ENCODE measurements at regions not wholly inside any gene's neighbourhood (a gene's known extent, or its start where the extent isn't known, plus 50 kb on each side); places are given as distances from the start of the nearest gene placed in this dataset.
"Not testable (repeated sequence)": the region's sequence is repeated elsewhere in the genome, so short reads cannot be mapped to it uniquely, and the experiment has no call there.

DNA sequence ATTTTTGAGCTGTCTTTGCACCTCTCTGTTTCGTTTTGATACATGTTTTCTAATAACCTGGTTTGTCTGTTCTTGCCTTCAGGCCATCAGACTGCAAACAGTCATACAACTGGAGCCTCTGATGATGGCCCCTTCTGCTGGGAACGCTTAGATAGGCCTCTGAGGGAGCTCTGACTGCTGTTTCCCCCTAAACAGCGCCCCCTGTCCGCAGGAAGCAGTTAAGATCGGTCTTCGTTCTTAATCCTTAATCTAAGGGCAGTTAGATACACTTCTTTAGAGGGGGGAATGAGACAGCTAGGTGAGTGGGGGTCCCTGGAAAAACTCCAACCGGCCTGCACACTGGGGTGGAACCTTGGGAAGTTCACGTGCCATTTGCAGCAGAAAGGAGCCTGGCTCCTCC is 1338.8 kb upstream of the SEL1L start:
- DNase-seq = no peak

DNA sequence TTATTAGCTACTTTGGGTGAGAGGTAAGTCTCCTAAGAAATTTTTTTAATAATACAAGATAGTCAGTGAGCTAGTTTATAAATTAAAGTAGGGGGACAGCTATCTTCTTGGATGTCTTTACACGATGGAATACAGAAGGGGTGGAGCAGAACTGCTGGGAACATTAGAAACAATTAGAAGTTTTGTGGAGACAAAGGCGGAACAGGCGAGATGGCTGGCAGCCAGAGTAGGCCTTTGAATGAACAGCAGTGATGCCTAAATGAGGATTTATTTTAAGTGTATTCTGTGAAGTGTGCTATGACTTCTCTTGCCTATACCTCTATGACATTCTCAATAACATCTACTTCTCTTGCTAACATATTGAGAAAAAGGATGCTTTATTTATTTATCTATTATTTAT is 1345.3 kb upstream of the SEL1L start:
- no peak for DNase-seq

DNA sequence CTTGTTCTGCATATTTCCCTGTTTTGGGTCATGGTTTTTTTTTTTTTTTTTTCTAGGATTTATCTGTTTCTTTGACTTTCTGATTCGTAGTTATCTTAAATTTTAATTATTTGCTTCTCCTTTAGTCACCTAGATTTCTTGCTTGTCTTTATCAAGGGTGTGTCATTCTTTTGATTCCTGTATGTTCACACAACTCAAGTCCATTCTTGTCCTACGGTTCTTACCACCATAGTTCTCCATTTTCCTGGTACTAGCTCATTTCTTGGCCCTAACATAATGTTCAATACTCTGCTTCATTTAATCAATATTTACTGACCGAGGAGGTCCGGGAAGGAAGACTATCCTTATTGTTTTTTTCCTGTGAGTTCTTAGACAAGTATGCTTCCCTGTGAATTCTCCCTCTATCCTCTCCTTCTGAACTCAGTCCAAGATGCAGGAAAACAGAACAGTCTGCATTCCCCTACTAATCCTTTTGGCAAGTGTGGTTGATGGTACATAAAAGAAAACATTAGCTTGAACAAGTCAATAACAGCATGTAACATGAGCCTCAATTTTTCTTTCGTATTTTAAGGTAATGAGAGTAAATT is 1346.4 kb upstream of the SEL1L start:
- no peak for DNase-seq

DNA sequence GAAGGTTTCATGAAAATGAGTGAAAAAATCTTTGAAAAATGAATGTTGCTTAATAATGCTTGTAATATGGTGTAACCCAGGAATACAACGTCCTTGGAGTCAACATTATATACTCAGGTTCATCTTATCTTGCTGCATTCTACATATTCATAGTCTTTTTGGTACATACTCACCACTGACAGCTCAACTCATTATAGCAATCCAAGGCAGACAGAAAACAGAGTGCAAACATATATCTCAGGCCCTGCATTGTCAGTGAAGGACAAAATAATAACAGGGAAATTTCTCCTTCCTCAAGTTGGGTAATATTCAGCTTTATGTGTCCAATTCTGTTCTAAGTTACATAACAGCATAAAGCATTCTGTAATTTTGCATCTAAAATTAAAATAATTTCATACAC is 1353.0 kb upstream of the SEL1L start:
- DNase-seq = no peak

DNA sequence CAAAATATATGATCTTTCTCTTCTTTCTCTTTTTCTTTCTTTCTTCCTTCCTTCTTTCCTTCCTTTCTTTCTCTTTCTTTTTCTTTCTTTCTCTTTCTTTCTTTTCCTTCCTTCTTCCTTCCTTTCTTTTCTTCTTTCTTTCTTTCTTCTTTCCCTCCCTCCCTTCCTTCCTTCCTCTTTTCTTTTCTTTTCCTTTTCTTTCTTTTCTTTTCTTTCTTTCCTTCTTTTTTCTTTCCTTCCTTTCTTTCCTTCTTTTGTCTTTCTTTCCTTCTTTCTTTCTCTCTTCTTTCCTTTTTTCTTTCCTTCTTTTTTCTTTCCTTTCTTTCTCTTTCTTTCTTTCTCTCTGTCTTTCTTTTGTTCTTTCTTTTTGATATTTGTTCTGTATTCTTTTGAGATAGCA is 1356.0 kb upstream of the SEL1L start:
- no peak for DNase-seq

DNA sequence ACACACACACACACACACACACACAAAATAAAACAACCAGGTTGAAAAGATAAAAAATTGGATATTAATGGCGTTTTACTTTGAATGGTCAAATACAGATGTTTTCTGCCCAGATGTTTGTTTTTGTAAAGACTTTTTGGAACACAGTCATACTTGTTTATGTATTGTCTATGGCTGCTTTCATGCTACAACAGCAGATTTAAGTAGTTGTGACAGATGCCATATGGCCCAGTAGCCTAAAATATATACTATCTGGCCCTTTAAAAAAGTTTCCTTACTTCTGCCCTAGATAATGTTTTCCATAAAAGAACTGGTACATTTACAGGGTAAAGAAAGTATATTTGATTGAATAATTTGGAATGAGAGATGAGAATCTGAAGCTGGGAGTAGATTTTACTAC is 1362.8 kb upstream of the SEL1L start:
- no peak for DNase-seq

DNA sequence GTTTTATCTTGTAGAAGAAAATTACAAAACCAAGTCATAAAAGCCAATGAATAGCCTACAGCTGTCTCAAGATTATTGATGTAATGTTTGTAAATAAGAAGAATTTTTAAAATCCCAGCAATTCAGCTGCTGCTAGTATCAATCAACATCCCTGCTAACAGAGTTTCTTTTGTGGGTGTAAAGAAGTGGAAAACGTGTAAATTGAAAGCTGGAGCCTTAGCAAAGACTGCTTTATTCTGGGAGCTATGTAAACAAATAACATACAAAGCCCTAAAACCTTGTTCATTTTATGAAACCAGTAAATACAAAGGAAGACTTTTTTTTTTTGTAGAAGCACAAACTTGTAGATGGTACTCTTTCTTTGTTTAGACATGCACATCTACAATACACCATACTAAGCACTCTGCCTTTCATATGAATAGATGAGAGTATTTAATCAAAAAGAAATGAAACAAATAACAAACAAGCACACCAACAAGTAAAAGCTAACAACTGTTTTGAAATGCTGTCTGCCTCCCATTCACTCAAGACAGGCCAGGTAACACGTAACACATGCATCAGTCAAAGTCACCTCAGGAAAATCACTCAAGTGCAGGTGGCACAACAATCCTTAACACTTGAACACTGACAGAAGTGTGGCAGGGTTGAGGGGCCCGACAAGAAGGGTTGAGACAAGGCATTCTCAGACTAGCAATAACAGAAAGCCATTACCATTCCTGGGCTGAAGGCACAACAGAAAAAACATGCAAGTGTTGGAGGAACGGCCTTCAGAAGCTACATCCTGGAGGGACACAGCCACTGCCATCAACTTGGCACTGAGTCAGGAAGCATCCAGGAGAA is 1364.0 kb upstream of the SEL1L start:
- DNase-seq = no peak

DNA sequence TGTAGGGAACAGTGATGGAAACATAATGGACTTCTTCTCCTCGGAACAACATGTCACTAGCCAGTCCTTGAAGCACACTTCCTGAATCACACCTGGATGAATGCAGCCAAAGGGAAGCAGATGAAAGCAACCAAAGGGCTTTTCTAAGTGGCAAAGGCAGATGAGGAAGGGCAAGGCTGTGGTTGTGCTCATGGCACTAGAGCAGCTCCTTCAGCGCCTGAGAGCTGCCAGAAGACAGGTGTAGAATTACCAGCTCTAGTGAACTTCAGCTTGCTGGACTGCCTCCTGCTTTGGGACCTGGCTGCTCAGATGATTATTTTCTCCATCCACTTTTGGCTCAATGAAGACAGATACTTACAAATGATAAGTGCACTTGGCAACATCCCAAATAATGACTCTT is 1372.1 kb upstream of the SEL1L start:
- DNase-seq = no peak

DNA sequence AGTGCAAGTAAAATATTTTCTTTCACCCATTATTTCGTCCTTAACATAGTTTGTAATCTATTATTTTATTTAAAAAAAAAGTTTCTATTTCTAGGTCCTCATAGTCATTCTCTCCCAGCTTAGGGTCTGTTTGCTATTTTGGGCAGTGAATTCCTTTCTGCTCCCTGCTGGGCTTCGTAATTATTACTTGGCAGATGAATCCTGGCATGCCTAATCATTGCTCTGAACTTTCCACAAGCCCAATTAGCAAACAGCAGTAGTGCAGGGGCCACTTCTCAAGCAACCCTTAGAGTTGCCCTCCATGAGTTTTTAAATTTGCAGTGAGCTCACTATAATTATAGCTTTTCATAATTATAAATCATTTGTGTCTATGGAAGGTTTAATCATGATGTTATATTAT is 1378.3 kb upstream of the SEL1L start:
- DNase-seq = no peak

DNA sequence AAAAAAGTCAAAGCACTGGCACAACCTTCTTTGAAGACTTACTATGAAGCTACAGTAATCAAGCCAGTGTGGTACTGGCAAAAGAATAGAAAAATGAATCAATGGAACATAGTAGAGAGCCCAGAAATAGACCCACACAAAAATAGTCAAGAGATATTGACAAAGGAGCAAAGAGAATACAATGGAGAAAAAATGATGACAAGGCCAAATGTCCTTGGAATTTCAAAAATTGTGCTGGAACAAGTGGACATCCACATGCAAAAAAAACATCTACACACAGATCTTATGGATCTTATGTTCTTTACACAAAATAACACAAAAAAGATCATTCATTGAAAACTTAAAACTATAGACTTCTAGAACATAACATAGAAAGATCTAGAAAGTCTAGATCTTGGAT is 1379.7 kb upstream of the SEL1L start:
- DNase-seq = no peak

DNA sequence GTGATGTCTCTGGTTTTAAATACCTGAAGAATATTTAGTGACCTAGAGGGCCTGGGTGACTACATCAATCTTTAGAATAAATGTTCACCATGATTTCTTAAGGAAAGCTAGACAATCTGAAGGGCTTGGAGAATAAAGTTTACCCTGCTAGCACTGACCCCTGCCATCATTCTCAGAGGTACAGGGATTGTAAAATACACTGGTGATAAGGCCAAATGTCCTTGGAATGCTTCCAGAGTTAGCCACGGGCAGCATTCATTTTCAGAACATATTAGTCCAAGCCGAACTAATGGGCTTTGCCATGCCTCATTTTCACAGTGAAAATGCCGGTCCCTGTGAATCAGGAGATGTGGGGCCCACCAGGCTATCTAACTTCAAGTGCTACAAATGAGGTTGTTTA is 1381.7 kb upstream of the SEL1L start:
- DNase-seq = no peak

DNA sequence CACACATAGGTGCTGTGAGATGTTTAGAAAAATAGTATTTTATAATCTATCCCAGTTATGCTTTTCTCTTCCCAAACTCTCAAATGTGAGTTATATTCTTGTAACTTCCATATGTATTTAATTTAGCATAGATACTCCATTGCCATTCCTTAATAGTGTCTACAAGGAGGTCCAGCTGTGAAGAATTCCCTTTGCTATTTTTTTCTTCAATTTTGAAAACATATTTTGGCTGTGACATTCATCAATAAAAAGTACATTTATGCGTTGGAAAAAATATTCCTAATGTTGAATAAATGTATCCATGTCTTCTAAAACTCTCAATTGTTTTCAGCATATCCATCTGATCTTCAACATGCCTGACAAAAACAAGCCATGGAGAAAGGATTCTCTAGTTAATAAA is 1402.0 kb upstream of the SEL1L start:
- DNase-seq = no peak

DNA sequence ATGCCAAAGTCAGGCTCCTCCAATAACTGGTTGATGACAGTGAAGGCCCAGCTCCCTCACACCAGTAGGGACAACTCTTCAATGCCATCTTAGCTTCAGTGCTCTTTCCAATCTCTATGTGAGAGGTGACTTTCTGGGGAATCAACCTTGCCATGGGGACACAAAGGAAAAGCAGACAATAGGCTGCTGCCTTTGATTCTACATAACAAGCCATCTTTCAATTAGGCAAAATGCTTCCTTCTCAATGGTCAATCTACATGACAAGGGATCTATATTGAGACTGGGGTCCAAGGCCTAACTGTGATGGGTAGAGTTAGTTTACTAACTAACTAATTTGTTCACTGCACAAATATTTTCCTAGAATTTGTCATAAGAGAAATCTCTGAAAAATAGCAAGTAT is 1417.5 kb upstream of the SEL1L start:
- no peak for DNase-seq

DNA sequence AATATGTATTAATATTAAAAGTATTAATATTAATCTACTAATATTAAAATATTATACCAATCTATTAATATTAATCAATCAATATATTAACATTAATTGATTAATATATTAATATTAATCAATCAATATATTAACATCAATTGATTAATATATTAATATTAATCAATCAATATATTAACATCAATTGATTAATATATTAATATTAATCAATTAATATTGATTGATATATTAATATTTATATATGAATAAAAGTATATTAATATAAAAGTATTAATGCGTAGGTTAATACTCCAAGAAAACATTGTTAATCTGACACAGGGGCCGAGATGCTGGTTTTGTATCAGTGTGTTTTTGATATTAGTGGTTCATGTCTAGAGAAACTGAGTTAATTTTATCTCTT is 1430.1 kb upstream of the SEL1L start:
- no peak for DNase-seq

DNA sequence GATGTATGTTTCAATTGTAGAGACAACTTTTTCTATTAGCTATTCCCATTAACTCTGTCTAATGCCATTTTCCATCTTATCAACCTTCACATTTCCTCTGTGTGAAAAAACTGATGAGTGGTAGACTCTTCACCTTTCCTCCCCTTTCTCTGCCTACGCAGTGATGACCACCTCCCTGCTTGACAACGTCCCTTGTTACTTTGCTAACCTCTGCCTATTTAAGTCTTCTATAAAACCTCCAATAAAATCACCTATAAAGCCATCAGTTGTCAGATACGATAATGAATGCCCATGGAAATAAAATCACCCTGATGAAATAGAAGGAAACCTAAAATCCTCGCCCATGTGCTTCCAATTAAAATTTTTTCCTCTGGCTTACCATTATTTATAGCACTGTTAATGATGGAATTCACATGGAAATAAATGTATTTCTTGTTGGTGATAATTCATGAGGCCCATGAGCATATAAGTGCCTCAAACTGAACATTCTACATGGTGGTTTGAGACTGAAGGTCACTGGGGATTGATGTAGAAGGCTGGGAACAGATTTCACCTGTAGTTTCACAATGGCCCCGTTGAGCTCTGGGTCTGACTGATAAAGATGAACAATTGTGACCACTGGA is 1454.0 kb upstream of the SEL1L start:
- no peak for DNase-seq

DNA sequence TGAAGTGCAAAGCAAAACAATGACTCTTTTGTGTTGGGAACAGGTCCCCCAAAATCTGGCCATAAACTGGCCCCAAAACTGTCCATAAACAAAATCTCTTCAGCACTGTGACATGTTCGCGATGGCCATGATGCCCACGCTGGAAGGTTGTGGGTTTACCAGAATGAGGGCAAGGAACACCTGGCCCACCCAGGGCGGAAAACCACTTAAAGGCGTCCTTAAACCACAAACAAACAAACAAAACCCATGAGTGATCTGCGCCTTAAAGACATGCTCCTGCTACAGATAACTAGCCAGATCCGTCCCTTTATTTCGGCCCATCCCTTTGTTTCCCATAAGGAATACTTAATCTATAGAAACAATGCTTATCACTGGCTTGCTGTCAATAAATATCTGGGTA is 1460.9 kb upstream of the SEL1L start:
- not testable (repeated sequence) for DNase-seq

DNA sequence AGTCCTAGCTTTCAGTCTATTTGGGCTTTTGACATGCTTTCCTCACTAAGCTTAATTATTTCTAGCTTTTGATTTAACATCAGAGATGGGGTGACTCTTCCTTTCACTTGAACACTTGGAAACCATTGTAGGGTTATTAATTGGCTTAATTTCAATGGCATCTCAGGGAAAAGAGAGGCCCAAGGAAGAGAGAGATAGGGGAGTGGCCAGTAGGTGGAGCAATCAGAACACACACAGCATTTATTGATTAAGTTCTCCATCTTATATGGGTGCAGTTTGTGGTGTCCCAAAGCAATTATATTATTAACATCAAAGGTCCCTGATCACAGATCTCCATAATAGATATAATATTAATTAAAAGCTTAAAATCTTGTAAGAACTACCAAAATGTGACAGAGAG is 1466.1 kb upstream of the SEL1L start:
- no peak for DNase-seq

DNA sequence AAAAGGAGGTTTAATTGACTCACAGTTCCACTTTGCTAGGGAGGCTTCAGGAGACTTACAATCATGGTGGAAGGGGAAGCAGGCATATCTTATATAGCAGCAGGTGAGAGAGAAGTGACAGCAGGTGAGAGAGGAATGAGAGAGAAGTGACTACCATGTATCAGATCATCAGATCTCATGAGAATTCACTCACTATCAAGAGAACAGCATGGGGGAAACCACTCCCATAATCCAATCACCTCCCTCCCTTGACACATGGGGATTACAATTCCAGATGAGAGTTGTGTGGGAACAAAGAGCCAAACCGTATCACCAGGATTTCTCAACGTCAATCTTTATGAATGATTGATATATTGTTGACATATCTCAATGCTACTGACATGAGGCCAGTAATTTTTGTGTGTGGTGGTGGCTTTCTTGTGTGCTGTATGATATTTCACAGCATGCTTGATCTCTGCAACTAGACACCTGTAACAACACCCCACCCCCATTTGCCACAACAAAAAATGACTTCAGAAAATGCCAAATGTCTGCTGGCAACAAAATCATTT is 1470.9 kb upstream of the SEL1L start:
- no peak for DNase-seq

DNA sequence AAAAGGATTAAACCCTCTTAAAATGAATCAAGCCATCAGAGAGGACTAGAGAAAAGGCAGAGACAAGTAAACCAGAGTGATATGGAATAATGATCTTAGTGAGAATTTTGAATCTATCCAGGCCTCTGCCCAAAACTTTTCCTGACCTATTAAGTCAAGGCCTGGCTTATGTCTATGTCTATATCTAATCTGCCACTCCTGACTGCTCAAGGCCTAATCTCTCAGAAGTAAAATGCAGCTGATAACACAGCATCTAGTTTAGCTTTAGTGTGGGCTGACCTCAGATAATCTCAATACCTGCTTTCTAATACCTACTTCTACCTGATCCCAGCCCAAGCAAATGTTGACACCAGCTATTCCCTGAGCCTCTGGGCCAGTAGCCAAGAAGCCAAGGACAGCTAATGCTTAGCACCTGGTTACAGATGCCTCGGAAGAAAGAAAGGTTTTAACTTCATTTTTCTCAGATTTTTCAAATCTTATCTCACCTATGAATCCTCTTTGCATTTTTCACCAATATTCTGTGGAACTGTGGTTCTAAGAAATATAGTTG is 1472.5 kb upstream of the SEL1L start:
- DNase-seq = peak in 1 of 2 experiments; percentile 10

DNA sequence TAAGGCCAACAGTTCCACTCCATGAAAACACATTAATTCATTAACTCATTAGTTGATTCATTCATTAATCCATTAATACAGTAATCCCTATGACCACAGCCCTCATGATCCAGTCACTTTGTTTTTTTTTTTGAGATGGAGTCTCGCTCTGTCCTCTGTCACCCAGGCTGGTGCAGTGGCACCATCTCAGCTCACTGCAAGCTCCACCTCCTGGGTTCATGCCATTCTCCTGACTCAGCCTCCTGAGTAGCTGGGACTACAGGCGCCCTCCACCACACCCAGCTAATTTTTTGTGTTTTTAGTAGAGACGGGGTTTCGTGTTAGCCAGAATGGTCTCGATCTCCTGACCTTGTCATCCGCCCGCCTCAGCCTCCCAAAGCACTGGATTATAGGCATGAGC is 1473.4 kb upstream of the SEL1L start:
- DNase-seq = not testable (repeated sequence)

DNA sequence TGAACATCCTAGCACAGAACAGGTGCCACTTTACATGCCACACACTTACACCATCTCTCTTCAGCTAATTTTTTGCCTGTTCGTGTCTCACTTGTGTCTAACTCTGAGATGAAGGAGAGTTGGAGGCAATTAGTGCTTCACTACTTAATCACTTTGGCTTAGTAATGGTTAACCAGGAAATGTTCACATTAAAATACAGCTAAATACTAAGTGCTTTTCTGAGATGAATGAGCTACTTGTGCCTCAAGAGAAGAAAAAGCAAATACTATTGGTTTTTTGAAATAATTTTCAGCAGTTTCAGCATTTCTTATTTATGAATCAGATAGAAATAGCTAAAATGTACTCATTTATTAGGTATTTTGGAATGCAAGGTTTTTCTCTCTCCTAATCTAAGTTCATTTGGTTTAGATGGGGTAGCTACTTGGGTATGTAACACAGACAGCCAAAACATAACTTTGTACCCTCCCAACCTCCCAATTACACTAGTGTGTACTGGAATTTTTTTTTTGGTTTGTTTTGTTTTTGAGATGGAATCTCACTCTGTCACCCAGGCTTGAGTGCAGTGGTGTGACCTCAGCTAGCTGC is 1474.1 kb upstream of the SEL1L start:
- no peak for DNase-seq

DNA sequence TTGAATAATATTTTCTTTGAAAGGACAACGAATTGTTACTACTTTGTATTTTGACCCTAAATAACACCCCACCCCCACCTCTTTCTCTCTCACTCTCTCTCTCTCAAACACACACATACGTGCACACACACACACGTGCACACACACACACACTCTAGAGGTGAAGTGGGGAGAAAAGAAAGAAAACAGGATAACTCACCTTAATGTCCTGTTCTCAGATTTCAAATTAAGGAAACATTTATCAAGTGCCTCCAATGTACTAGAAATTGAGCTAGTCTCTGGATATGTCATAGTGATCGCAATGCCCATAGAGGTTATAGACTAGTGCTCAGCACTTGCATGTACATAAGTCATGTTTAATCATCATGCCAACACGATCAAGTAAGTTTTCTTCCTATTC is 1483.6 kb upstream of the SEL1L start:
- DNase-seq = no peak

DNA sequence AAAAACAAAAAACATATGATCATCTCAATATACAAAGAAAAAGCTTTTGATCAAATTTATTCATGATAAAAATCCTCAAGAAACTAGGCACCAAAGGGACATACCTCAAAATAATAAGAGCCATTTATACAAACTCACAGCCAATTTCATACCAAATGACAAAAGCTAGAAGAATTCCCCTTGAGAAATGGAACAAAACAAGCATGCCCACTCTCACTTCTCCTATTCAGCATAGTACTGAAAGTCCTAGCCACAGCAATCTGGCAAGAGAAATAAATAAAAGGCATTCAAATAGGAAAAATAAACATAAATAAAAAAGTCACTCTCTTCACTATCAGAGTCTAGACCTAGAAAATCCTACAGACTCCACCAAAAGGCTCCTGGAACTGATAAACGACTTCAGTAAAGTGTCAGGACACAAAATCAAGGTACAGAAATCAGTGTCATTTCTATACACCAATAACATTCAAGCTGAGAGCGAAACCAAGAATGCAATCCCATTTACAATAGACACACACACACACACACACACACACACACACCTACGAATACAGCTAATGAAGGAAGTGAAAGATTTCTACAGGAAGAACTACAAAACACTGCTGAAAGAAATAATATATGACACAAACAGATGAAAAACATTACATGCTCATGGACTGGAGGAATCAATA is 1486.2 kb upstream of the SEL1L start:
- no peak for DNase-seq

All from SHP77 (cell line).